AG09319 (cell line): ENCODE measurements at regions not wholly inside any gene's neighbourhood (a gene's known extent, or its start where the extent isn't known, plus 50 kb on each side); places are given as distances from the start of the nearest gene placed in this dataset.
A peak's percentile ranks its signal among the peaks of the same experiment; 100 is the strongest.

Experiments
- DNase-seq: peaks from one replicate; pipeline ENCODE4 v3.0.0-alpha.2; 2010; ENCODE audit warnings: low read depth; ENCODE audit errors: extremely low read depth
- TF ChIP-seq, protein P1 (sequence below): IDR thresholded peaks from 2 replicates; pipeline ENCODE4 v1.5.1; 2011; ENCODE audit warnings: low read depth, mild to moderate bottlenecking, inconsistent platforms, low read length, moderate library complexity

DNA sequence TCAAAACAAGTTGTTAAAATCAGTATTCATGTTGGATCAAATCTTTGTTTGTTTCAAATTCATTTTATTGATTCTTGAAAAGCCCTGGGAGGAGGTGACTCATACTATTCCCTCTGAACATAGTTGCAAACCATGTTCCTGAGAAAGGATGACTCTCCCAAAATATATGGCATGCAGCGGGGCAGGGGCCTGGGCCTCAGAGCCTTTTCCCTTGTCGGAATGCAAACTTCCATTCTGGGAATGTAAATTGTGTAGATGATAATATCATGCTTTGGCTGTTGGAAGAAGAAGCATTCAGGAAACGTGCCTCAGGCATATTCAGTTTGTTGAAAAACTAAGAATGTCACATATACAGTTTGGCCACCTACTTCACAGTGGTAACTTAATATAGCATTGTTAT lies 242.0 kb downstream of the AUH start:
- DNase-seq, result no peak
- TF ChIP-seq, protein P1, sequence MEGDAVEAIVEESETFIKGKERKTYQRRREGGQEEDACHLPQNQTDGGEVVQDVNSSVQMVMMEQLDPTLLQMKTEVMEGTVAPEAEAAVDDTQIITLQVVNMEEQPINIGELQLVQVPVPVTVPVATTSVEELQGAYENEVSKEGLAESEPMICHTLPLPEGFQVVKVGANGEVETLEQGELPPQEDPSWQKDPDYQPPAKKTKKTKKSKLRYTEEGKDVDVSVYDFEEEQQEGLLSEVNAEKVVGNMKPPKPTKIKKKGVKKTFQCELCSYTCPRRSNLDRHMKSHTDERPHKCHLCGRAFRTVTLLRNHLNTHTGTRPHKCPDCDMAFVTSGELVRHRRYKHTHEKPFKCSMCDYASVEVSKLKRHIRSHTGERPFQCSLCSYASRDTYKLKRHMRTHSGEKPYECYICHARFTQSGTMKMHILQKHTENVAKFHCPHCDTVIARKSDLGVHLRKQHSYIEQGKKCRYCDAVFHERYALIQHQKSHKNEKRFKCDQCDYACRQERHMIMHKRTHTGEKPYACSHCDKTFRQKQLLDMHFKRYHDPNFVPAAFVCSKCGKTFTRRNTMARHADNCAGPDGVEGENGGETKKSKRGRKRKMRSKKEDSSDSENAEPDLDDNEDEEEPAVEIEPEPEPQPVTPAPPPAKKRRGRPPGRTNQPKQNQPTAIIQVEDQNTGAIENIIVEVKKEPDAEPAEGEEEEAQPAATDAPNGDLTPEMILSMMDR, result no peak

DNA sequence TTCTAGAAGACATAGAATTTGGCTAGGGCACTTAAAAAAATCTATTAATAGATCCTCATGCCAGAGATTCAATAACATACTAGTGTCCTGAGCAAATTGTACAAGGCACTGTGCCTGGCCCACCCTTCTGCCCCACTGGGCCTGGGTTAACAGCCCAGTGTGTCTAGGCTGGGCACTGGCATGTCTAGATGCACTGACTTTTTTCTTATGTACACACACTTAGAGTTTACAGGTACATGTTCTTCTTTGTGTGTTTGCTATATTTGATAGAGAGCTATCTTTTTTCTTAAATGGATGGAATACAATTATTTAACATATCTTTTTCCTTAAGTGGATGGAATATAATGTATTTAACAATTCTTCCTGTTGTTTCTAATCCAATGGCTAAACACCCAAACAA lies 241.5 kb downstream of the AUH start:
- TF ChIP-seq, protein P1, result no peak
- DNase-seq, result no peak

DNA sequence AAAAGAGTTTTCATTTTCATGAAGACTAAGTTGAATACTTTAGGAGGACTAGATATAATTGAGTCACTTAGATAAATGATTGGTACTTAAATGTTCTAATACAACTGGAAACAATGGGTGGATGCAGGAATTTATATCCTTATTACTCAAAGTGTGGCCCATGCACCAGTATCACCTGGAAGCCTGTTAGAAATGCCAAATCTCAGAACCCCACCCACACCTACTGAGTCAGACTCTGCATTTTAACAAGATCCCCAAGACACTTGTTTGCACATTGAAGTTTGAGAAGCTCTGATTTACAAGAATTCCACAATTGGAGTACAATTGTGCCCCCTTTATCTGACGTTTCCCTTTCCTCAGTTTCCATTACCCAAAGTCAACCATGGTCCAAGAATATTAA lies 239.0 kb downstream of the AUH start:
- no peak for DNase-seq
- TF ChIP-seq, protein P1, result no peak

DNA sequence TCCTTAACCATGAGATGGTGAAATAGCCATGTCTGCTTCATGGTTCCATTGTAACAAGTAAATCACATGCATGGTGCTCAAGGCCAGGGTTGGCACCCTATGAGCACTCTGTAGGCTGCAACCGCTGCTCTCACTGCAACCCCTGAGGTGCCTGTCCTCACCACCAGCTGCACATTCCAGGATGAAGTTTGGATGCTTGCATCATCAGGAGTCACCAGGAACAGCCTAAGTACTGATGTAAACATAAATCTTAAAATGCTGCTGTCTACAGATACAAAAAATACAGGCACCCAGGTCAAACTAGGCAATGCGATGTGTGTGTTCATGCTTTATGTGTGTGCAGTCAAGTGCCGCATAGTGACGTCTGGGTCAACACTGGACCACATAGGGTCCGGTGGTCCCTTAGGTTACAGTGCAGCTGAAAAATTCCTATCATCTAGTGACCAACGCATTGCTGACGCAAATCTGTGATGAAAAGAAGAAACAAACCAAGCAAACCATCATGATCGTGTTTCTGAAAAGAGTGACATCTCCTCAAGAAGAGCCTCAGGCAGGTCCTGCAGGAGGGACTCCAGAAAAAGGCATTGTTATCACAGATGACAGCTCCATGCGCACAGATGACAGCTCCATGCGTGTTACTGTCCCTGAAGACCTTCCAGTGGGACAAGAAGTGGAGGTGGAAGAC lies 234.8 kb downstream of the AUH start:
- DNase-seq, result no peak
- TF ChIP-seq, protein P1, result no peak

DNA sequence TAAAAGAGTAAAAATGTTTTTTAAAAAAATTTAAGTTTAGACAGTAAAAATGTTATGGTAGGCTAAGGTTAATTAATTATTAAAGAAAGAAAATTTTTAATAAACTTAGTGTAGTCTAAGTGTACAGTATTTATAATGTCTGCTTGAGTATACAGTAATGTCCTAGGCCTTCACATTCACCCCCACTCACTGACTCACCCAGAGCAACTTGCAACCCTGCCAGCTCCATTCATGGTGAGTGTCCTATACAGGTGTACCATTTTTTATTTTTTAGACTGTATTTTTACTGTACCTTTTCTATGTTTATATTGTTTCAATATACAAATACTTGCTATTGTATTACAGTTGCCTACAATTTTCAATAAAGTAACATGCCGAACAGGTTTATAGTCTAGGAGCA lies 234.1 kb downstream of the AUH start:
- no peak for DNase-seq
- TF ChIP-seq, protein P1, result no peak

DNA sequence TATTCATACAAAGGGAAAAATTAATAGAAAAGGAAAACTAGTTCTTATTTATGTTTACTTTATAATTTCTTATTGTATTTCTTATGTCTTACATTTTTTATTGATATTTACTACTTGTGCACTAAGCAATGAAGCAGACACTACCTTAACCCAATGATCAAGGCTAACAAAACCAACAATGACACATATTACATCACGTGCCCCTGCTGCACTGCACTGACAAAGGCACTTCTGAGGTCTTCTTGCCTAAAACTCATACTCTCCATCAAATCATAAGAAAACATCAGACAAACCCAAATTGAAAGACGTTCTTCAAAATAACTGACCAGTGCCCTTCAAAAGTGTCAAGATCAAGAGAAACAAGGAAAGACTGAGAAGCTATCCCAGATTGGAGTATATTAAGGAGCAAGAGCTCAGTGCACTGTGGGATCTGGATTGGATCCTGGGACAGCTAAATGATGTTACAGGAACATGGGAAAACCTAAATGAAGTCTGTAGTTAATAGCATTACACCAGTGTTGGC lies 230.9 kb downstream of the AUH start:
- TF ChIP-seq, protein P1, result no peak
- DNase-seq, result no peak

DNA sequence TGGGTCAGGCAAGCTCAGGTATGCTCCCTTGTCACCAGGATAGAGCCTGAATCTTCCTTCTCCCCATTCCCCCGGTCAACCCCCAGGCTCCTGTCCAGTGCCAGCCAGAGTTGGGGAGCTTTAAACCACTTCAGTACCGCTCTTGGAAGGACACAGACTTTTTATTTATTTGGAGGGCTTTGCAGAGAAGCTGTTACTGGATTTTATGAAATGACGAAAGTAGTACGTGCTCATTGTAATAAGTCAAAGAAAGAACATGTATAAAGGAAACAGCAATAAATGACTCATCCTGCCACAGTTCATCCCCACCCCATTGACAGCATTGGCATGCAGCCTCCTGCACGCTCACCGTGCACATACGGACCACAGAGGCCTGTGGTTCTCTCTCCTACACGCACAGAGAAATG lies 230.3 kb downstream of the AUH start:
- TF ChIP-seq, protein P1, result no peak
- peak; percentile 90 for DNase-seq
